GM12801 (cell line): ENCODE measurements at regions not wholly inside any gene's neighbourhood (a gene's known extent, or its start where the extent isn't known, plus 50 kb on each side); places are given as distances from the start of the nearest gene placed in this dataset.

Experiments used
- CTCF ChIP-seq: IDR thresholded peaks from one replicate; pipeline ENCODE4 v1.5.1; 2011; ENCODE audit warnings: control low read depth; ENCODE audit not compliant: insufficient read length; ENCODE audit errors: extremely low read depth

GRCh38 chr13:105961438-105961837, 574.0 kb downstream of the EFNB2 start:
- TF ChIP-seq CTCF, result no peak

- TF ChIP-seq CTCF, result no peak
Measured at GRCh38 chr13:105960326-105960725, 575.1 kb downstream of the EFNB2 start.

GRCh38 chr13:105959876-105960275, 575.6 kb downstream of the EFNB2 start:
- no peak for TF ChIP-seq CTCF

- TF ChIP-seq CTCF, result no peak
Measured at GRCh38 chr13:105957769-105958438, 577.6 kb downstream of the EFNB2 start.

- no peak for TF ChIP-seq CTCF
Measured at GRCh38 chr13:105956921-105957320, 578.5 kb downstream of the EFNB2 start.

- TF ChIP-seq CTCF, result no peak
Measured at GRCh38 chr13:105952973-105953290, 582.5 kb downstream of the EFNB2 start.

- no peak for TF ChIP-seq CTCF
Measured at GRCh38 chr13:105952233-105952972, 583.1 kb downstream of the EFNB2 start.
